H9 (cell line): ENCODE measurements at regions not wholly inside any gene's neighbourhood (a gene's known extent, or its start where the extent isn't known, plus 50 kb on each side); places are given as distances from the start of the nearest gene placed in this dataset.

Source experiments
- DNase-seq: peaks from one replicate; pipeline ENCODE4 v3.0.0-alpha.2; 2017
- H2AFZ ChIP-seq: one replicate; pipeline ENCODE4 v1.6.1; 2013; ENCODE audit warnings: mild to moderate bottlenecking, low read length, control low read depth, moderate library complexity
- H2AK5ac ChIP-seq: 2 replicates; pipeline ENCODE4 v1.6.1; 2013; ENCODE audit warnings: low read length, control low read depth, mixed read lengths; ENCODE audit not compliant: insufficient read length
- H2BK120ac ChIP-seq: one replicate; pipeline ENCODE4 v1.6.1; 2013; ENCODE audit warnings: low read depth, mild to moderate bottlenecking, low read length, control low read depth, inconsistent platforms; ENCODE audit not compliant: poor library complexity, severe bottlenecking
- H2BK12ac ChIP-seq: 2 replicates; pipeline ENCODE4 v1.6.1; 2013; ENCODE audit warnings: low read length, control low read depth, mixed read lengths, low read depth; ENCODE audit not compliant: insufficient read length
- H2BK15ac ChIP-seq: 2 replicates; pipeline ENCODE4 v1.6.1; 2013; ENCODE audit warnings: low read depth, low read length, control low read depth
- H2BK20ac ChIP-seq: one replicate; pipeline ENCODE4 v1.6.1; 2013; ENCODE audit warnings: low read depth, mild to moderate bottlenecking, low read length, control low read depth, inconsistent platforms; ENCODE audit not compliant: poor library complexity, severe bottlenecking
- H2BK5ac ChIP-seq: 2 replicates; pipeline ENCODE4 v1.6.1; 2013; ENCODE audit warnings: low read length, control low read depth, mixed read lengths; ENCODE audit not compliant: insufficient read length
- H3K14ac ChIP-seq: 2 replicates; pipeline ENCODE4 v1.6.1; 2013; ENCODE audit warnings: low read length, control low read depth; ENCODE audit not compliant: insufficient read depth
- H3K18ac ChIP-seq: 2 replicates; pipeline ENCODE4 v1.6.1; 2013; ENCODE audit warnings: low read depth, mild to moderate bottlenecking, mixed read lengths, low read length, control low read depth; ENCODE audit not compliant: insufficient read length
- H3K23ac ChIP-seq: 2 replicates; pipeline ENCODE4 v1.6.1; 2013; ENCODE audit warnings: low read length, control low read depth, mixed read lengths, low read depth; ENCODE audit not compliant: insufficient read length
- H3K23me2 ChIP-seq: 2 replicates; pipeline ENCODE4 v1.6.1; 2013; ENCODE audit warnings: low read depth, mild to moderate bottlenecking, mixed read lengths, low read length, control low read depth; ENCODE audit not compliant: insufficient read length, poor library complexity, severe bottlenecking
- H3K27ac ChIP-seq: 2 replicates; pipeline ENCODE4 v1.5.1; 2013; ENCODE audit warnings: low read length, control low read depth, mixed read lengths, low read depth; ENCODE audit not compliant: insufficient read length
- H3K27me3 ChIP-seq: 2 replicates; pipeline ENCODE4 v1.6.1; 2013; ENCODE audit warnings: low read length, control low read depth, inconsistent platforms; ENCODE audit not compliant: insufficient read depth
- H3K4ac ChIP-seq: 2 replicates; pipeline ENCODE4 v1.6.1; 2013; ENCODE audit warnings: low read depth, mild to moderate bottlenecking, control low read depth, inconsistent platforms, low read length, moderate library complexity
- H3K4me1 ChIP-seq: 2 replicates; pipeline ENCODE4 v1.6.1; 2013; ENCODE audit warnings: low read length, control low read depth, inconsistent platforms; ENCODE audit not compliant: insufficient read depth
- H3K4me2 ChIP-seq: 2 replicates; pipeline ENCODE4 v1.6.1; 2013; ENCODE audit warnings: low read length, control low read depth, mixed read lengths; ENCODE audit not compliant: insufficient read length, insufficient read depth
- H3K56ac ChIP-seq: 2 replicates; pipeline ENCODE4 v1.6.1; 2013; ENCODE audit warnings: low read depth, mild to moderate bottlenecking, mixed read lengths, low read length, control low read depth; ENCODE audit not compliant: insufficient read length
- H3K79me1 ChIP-seq: 2 replicates; pipeline ENCODE4 v1.6.1; 2013; ENCODE audit warnings: low read depth, mild to moderate bottlenecking, moderate library complexity, low read length, control low read depth, inconsistent platforms; ENCODE audit not compliant: insufficient read depth, poor library complexity, severe bottlenecking
- H3K79me2 ChIP-seq: 2 replicates; pipeline ENCODE4 v1.6.1; 2013; ENCODE audit warnings: low read length, control low read depth, inconsistent platforms; ENCODE audit not compliant: insufficient read depth
- H3K9ac ChIP-seq: 2 replicates; pipeline ENCODE4 v1.6.1; 2013; ENCODE audit warnings: low read length, control low read depth, mixed read lengths; ENCODE audit not compliant: insufficient read length; ENCODE audit errors: extremely low read depth
- H3K9me3 ChIP-seq: one replicate; pipeline ENCODE4 v1.6.1; 2013; ENCODE audit warnings: low read depth, low read length, inconsistent platforms; ENCODE audit not compliant: control insufficient read depth
- H3T11ph ChIP-seq: one replicate; pipeline ENCODE4 v1.6.1; 2013; ENCODE audit warnings: mild to moderate bottlenecking, low read length, control low read depth, inconsistent platforms
- H4K20me1 ChIP-seq: one replicate; pipeline ENCODE4 v1.6.1; 2013; ENCODE audit not compliant: control insufficient read depth, insufficient read length, insufficient read depth
- H4K5ac ChIP-seq: 2 replicates; pipeline ENCODE4 v1.6.1; 2013; ENCODE audit warnings: low read depth, mild to moderate bottlenecking, mixed read lengths, low read length, control low read depth; ENCODE audit not compliant: insufficient read length
- H4K8ac ChIP-seq: replicated peaks from 2 replicates; pipeline ENCODE4 v1.6.1; 2013; ENCODE audit warnings: low read length, control low read depth, mixed read lengths, low read depth; ENCODE audit not compliant: insufficient read length
- H4K91ac ChIP-seq: 2 replicates; pipeline ENCODE4 v1.6.1; 2013; ENCODE audit warnings: low read depth, mild to moderate bottlenecking, moderate library complexity, mixed read lengths, low read length, control low read depth; ENCODE audit not compliant: insufficient read length
- H3K27ac Mint-ChIP-seq, 3 experiments: 2 replicates in 2 of 3; 3 replicates in 1 of 3; pipeline ENCODE4 v1.8.0; 2020 to 2021; ENCODE audit warnings: mixed read lengths in 3 of 3, mild to moderate bottlenecking in 1 of 3, moderate library complexity in 1 of 3
- H3K27me3 Mint-ChIP-seq: 2 replicates; pipeline ENCODE4 v1.8.0; 2021; ENCODE audit warnings: low read depth, mild to moderate bottlenecking, moderate library complexity, mixed read lengths
- H3K36me3 Mint-ChIP-seq, 3 experiments: 2 replicates in 2 of 3; 3 replicates in 1 of 3; pipeline ENCODE4 v1.8.0; 2020 to 2021; ENCODE audit warnings: low read depth in 3 of 3, mixed read lengths in 3 of 3; ENCODE audit not compliant: insufficient read depth in 1 of 3
- H3K4me1 Mint-ChIP-seq, 2 experiments: 2 replicates each; pipeline ENCODE4 v1.8.0; 2020; ENCODE audit warnings: mixed read lengths in 2 of 2
- H3K4me3 Mint-ChIP-seq, 2 experiments: 2 replicates in 1 of 2; 3 replicates in 1 of 2; pipeline ENCODE4 v1.8.0; 2020 to 2021; ENCODE audit warnings: mild to moderate bottlenecking in 2 of 2, mixed read lengths in 2 of 2, moderate library complexity in 1 of 2
- H3K9me3 Mint-ChIP-seq, 2 experiments: 2 replicates in 1 of 2; 3 replicates in 1 of 2; pipeline ENCODE4 v1.8.0; 2020; ENCODE audit warnings: mild to moderate bottlenecking in 2 of 2, mixed read lengths in 2 of 2, moderate library complexity in 1 of 2
- CTCF ChIP-seq: fragments of 200-600 bp; sonication (generic); conservative IDR thresholded peaks from 3 replicates; pipeline ENCODE4 v1.8.0; 2021; ENCODE audit warnings: antibody characterized with exemption, mild to moderate bottlenecking
- WGBS: extraction: QIAGEN DNeasy Blood & Tissue Kit; methylation state at CpG from one replicate; pipeline ENCODE4 v1.1.7; 2013; ENCODE audit warnings: missing lambda C conversion rate, low lambda C conversion rate, mixed read lengths; ENCODE audit not compliant: insufficient read length; ENCODE audit errors: extremely low coverage; 5-methylcytosine and 5-hydroxymethylcytosine counted together

GRCh38 chr10:70980687-70981086, 92.3 kb upstream of the PCBD1 start:
- Histone ChIP-seq H3K79me2 (no peaks in the 10 kb centered on the region), H2BK20ac (no peak overlapping the region), H4K20me1 (no peaks in the 10 kb centered on the region), H3K4ac (no peak overlapping the region), H4K91ac (no peak overlapping the region), H3K56ac (no peak overlapping the region), H3K27me3 (no peaks in the 10 kb centered on the region), H3T11ph (no peak overlapping the region), H2BK120ac (no peak overlapping the region), H3K18ac (no peak overlapping the region), H2BK15ac (no peak overlapping the region), H3K9me3 (no peaks in the 10 kb centered on the region), H2BK5ac (no peak overlapping the region), H2BK12ac (no peak overlapping the region), H3K9ac (no peak overlapping the region), H4K5ac (no peak overlapping the region), H3K23me2 (no peaks in the 10 kb centered on the region), H2AFZ (no peak overlapping the region), H3K79me1 (no peaks in the 10 kb centered on the region), H3K4me1 (no peaks in the 10 kb centered on the region), H3K27ac (no peak overlapping the region), H3K23ac (no peak overlapping the region), H4K8ac (no peak overlapping the region), H3K4me2 (no peak overlapping the region), H2AK5ac (no peak overlapping the region), H3K14ac (no peak overlapping the region)
- DNase-seq = no peak
- Mint-ChIP-seq H3K4me1 (peaks cover 0 to under 1% of the 10 kb centered on the region in 2 experiments; a peak in 2 of 4 replicates), H3K36me3 (no peaks in the 10 kb centered on the region; a peak in 1 of 7 replicates), H3K27ac (no peak overlapping the region), H3K4me3 (no peak overlapping the region), H3K9me3 (no peaks in the 10 kb centered on the region), H3K27me3 (peaks cover 37% of the 10 kb centered on the region)
- TF ChIP-seq CTCF = no peak
- WGBS = no CpG with 5 or more reads among the region's 2 CpGs
